GM18858 (cell line): ENCODE measurements at regions not wholly inside any gene's neighbourhood (a gene's known extent, or its start where the extent isn't known, plus 50 kb on each side); places are given as distances from the start of the nearest gene placed in this dataset.
A peak's percentile ranks its signal among the peaks of the same experiment; 100 is the strongest.
"Not testable (repeated sequence)": the region's sequence is repeated elsewhere in the genome, so short reads cannot be mapped to it uniquely, and the experiment has no call there.

Source experiments
- ATAC-seq: cut with Tn5 transposase; IDR thresholded peaks from one replicate; pipeline ENCODE4 v1.9.1; 2021; ENCODE audit not compliant: unreplicated experiment

- ATAC-seq: no peak
Observed at GRCh38 chr5:94027145-94027544, 285.7 kb upstream of the POU5F2 start.

GRCh38 chr5:94025788-94026473 is 284.5 kb upstream of the POU5F2 start:
- no peak for ATAC-seq

- ATAC-seq: no peak
Observed at GRCh38 chr5:94024620-94025019, 283.2 kb upstream of the POU5F2 start.

- no peak for ATAC-seq
Observed at GRCh38 chr5:94024101-94024500, 282.7 kb upstream of the POU5F2 start.

- no peak for ATAC-seq
Observed at GRCh38 chr5:94021246-94021645, 279.8 kb upstream of the POU5F2 start.

- ATAC-seq: no peak
Observed at GRCh38 chr5:94017579-94017978, 276.2 kb upstream of the POU5F2 start.

GRCh38 chr5:94010814-94011213 is 269.4 kb upstream of the POU5F2 start:
- ATAC-seq: no peak

- ATAC-seq: no peak
Observed at GRCh38 chr5:94009161-94009560, 267.8 kb upstream of the POU5F2 start.

- no peak for ATAC-seq
Observed at GRCh38 chr5:93998951-93999455, 257.6 kb upstream of the POU5F2 start.

GRCh38 chr5:93997562-93997961 is 256.2 kb upstream of the POU5F2 start:
- ATAC-seq: no peak

GRCh38 chr5:93995126-93995621 is 253.8 kb upstream of the POU5F2 start:
- ATAC-seq: peak; percentile 64

- ATAC-seq: no peak
Observed at GRCh38 chr5:93993161-93993560, 251.8 kb upstream of the POU5F2 start.

- no peak for ATAC-seq
Observed at GRCh38 chr5:93990504-93991070, 249.2 kb upstream of the POU5F2 start.

- not testable (repeated sequence) for ATAC-seq
Observed at GRCh38 chr5:93985940-93986570, 244.7 kb upstream of the POU5F2 start.

GRCh38 chr5:93978222-93978621 is 236.8 kb upstream of the POU5F2 start:
- ATAC-seq: no peak

- no peak for ATAC-seq
Observed at GRCh38 chr5:93967923-93968322, 226.5 kb upstream of the POU5F2 start.

GRCh38 chr5:93964421-93964820 is 223.0 kb upstream of the POU5F2 start:
- no peak for ATAC-seq

- ATAC-seq: no peak
Observed at GRCh38 chr5:93960042-93960441, 218.6 kb upstream of the POU5F2 start.

GRCh38 chr5:93956006-93956405 is 214.6 kb upstream of the POU5F2 start:
- no peak for ATAC-seq

GRCh38 chr5:93954421-93955069 is 213.1 kb upstream of the POU5F2 start:
- no peak for ATAC-seq

- ATAC-seq: no peak
Observed at GRCh38 chr5:93953442-93953841, 212.0 kb upstream of the POU5F2 start.

GRCh38 chr5:93941897-93942296 is 200.5 kb upstream of the POU5F2 start:
- no peak for ATAC-seq
